Chondrocyte (in vitro differentiated cells): ENCODE measurements at regions not wholly inside any gene's neighbourhood (a gene's known extent, or its start where the extent isn't known, plus 50 kb on each side); places are given as distances from the start of the nearest gene placed in this dataset.

Experiments
- DNase-seq: peaks from one replicate; pipeline ENCODE4 v3.0.0; 2021; ENCODE audit warnings: mixed read lengths, low spot score
- H3K27ac Mint-ChIP-seq: one replicate; pipeline ENCODE4 v1.8.0; 2021; ENCODE audit warnings: mild to moderate bottlenecking, moderate library complexity, mixed read lengths; ENCODE audit not compliant: unreplicated experiment
- H3K27me3 Mint-ChIP-seq: 2 replicates; pipeline ENCODE4 v1.8.0; 2021; ENCODE audit warnings: low read depth, mixed read lengths
- H3K36me3 Mint-ChIP-seq: 2 replicates; pipeline ENCODE4 v1.8.0; 2021; ENCODE audit warnings: low read depth, mixed read lengths
- H3K4me1 Mint-ChIP-seq: 2 replicates; pipeline ENCODE4 v1.8.0; 2021; ENCODE audit warnings: low read depth, mild to moderate bottlenecking, mixed read lengths
- H3K4me3 Mint-ChIP-seq: one replicate; pipeline ENCODE4 v1.8.0; 2021; ENCODE audit warnings: mild to moderate bottlenecking, moderate library complexity, mixed read lengths; ENCODE audit not compliant: unreplicated experiment
- H3K9me3 Mint-ChIP-seq: 2 replicates; pipeline ENCODE4 v1.8.0; 2021; ENCODE audit warnings: low read depth, mixed read lengths
- CTCF ChIP-seq: fragments of 200-600 bp; sonication (generic); IDR thresholded peaks from 2 replicates; pipeline ENCODE4 v1.5.0; 2021; ENCODE audit warnings: antibody characterized with exemption, mild to moderate bottlenecking, moderate library complexity

GRCh38 chr16:54460263-54460860 is 173.8 kb upstream of the IRX3 start:
- TF ChIP-seq CTCF, result no peak
- no peak overlapping the region for H3K4me3 Mint-ChIP-seq
- H3K27ac Mint-ChIP-seq, result no peak overlapping the region
- H3K9me3 Mint-ChIP-seq, result peaks cover 20% of the 10 kb centered on the region
- peaks cover 12% of the 10 kb centered on the region for H3K27me3 Mint-ChIP-seq
- peaks cover 15% of the 10 kb centered on the region for H3K4me1 Mint-ChIP-seq
- DNase-seq, result no peak
- H3K36me3 Mint-ChIP-seq, result peaks cover 1% of the 10 kb centered on the region

- H3K27ac Mint-ChIP-seq, result no peak overlapping the region
- no peak overlapping the region for H3K4me3 Mint-ChIP-seq
- no peak for TF ChIP-seq CTCF
- peaks cover 17% of the 10 kb centered on the region for H3K9me3 Mint-ChIP-seq
- H3K27me3 Mint-ChIP-seq, result peaks cover 13% of the 10 kb centered on the region
- H3K36me3 Mint-ChIP-seq, result peaks cover 1% of the 10 kb centered on the region
- DNase-seq, result no peak
- H3K4me1 Mint-ChIP-seq, result peaks cover 15% of the 10 kb centered on the region
These were observed 173.1 kb upstream of the IRX3 start for GRCh38 chr16:54459509-54460262.

GRCh38 chr16:54458923-54459322 is 172.3 kb upstream of the IRX3 start:
- no peak for DNase-seq
- peaks cover 16% of the 10 kb centered on the region for H3K27me3 Mint-ChIP-seq
- peaks cover 15% of the 10 kb centered on the region for H3K4me1 Mint-ChIP-seq
- no peak overlapping the region for H3K27ac Mint-ChIP-seq
- H3K36me3 Mint-ChIP-seq, result peaks cover 1% of the 10 kb centered on the region
- TF ChIP-seq CTCF, result no peak
- peaks cover 10% of the 10 kb centered on the region for H3K9me3 Mint-ChIP-seq
- H3K4me3 Mint-ChIP-seq, result no peak overlapping the region

- Mint-ChIP-seq H3K9me3 (no peaks in the 10 kb centered on the region), H3K4me3 (no peak overlapping the region), H3K36me3 (peaks cover 1% of the 10 kb centered on the region), H3K27ac (no peak overlapping the region), H3K4me1 (peaks cover 4% of the 10 kb centered on the region), H3K27me3 (peaks cover 22% of the 10 kb centered on the region)
- no peak for TF ChIP-seq CTCF
- no peak for DNase-seq
These were observed 169.7 kb upstream of the IRX3 start for GRCh38 chr16:54456291-54456690.

- Mint-ChIP-seq H3K36me3 (peaks cover 1% of the 10 kb centered on the region), H3K27ac (no peak overlapping the region), H3K4me3 (no peak overlapping the region), H3K4me1 (peaks cover 4% of the 10 kb centered on the region), H3K27me3 (peaks cover 27% of the 10 kb centered on the region), H3K9me3 (no peaks in the 10 kb centered on the region)
- no peak for TF ChIP-seq CTCF
- DNase-seq, result no peak
These were observed 168.6 kb upstream of the IRX3 start for GRCh38 chr16:54455030-54455725.
